Mesenchymal stem cell (in vitro differentiated cells and primary cell): ENCODE measurements at regions not wholly inside any gene's neighbourhood (a gene's known extent, or its start where the extent isn't known, plus 50 kb on each side); places are given as distances from the start of the nearest gene placed in this dataset.

Experiments
- DNase-seq: peaks from one replicate; pipeline ENCODE4 v3.0.0-alpha.2; 2013
- H2AFZ ChIP-seq: one replicate; pipeline ENCODE4 v1.6.1; 2013; ENCODE audit warnings: low read depth, mild to moderate bottlenecking, control low read depth, inconsistent platforms, low read length, moderate library complexity
- H2AK5ac ChIP-seq: 2 replicates; pipeline ENCODE4 v1.6.1; 2013; ENCODE audit warnings: low read length, moderate library complexity, mild to moderate bottlenecking, inconsistent platforms; ENCODE audit not compliant: severe bottlenecking
- H2BK120ac ChIP-seq: one replicate; pipeline ENCODE4 v1.6.1; 2013; ENCODE audit warnings: low read depth, mild to moderate bottlenecking, inconsistent platforms, low read length, moderate library complexity
- H2BK12ac ChIP-seq, 2 experiments: one replicate each; pipeline ENCODE4 v1.6.1; 2013; ENCODE audit warnings: inconsistent platforms in 2 of 2, low read length in 2 of 2, mild to moderate bottlenecking in 2 of 2, moderate library complexity in 2 of 2, control low read depth in 1 of 2
- H2BK15ac ChIP-seq: one replicate; pipeline ENCODE4 v1.6.1; 2013; ENCODE audit warnings: mild to moderate bottlenecking, low read depth, inconsistent platforms; ENCODE audit not compliant: poor library complexity, severe bottlenecking
- H2BK5ac ChIP-seq: 2 replicates; pipeline ENCODE4 v1.6.1; 2013; ENCODE audit warnings: low read depth, mild to moderate bottlenecking, low read length, control low read depth, inconsistent platforms; ENCODE audit not compliant: poor library complexity, severe bottlenecking
- H3K14ac ChIP-seq, 2 experiments: one replicate each; pipeline ENCODE4 v1.6.1; 2013; ENCODE audit warnings: inconsistent platforms in 2 of 2, low read length in 2 of 2, control low read depth in 1 of 2, mild to moderate bottlenecking in 1 of 2, moderate library complexity in 1 of 2
- H3K18ac ChIP-seq, 2 experiments: one replicate each; pipeline ENCODE4 v1.6.1; 2013; ENCODE audit warnings: inconsistent platforms in 2 of 2, low read length in 2 of 2, control low read depth in 1 of 2, low read depth in 1 of 2, mild to moderate bottlenecking in 1 of 2
- H3K23ac ChIP-seq, 2 experiments: one replicate each; pipeline ENCODE4 v1.6.1; 2013; ENCODE audit warnings: inconsistent platforms in 2 of 2, low read length in 2 of 2, mild to moderate bottlenecking in 2 of 2, moderate library complexity in 2 of 2, control low read depth in 1 of 2
- H3K27ac ChIP-seq: 2 replicates; pipeline ENCODE4 v1.5.1; 2013; ENCODE audit warnings: mild to moderate bottlenecking, moderate library complexity, low read length, control low read depth, inconsistent platforms; ENCODE audit not compliant: poor library complexity, severe bottlenecking
- H3K27me3 ChIP-seq, 2 experiments: 2 replicates each; pipeline versions ENCODE4 v1.6.1 to v1.7.0; 2013; ENCODE audit warnings: low read length in 2 of 2, mild to moderate bottlenecking in 2 of 2, moderate library complexity in 2 of 2, control low read depth in 1 of 2, inconsistent platforms in 1 of 2; ENCODE audit not compliant: control insufficient read depth in 1 of 2, insufficient read depth in 1 of 2
- H3K36me3 ChIP-seq, 2 experiments: 2 replicates each; pipeline versions ENCODE4 v1.6.1 to v1.7.0; 2013; ENCODE audit warnings: low read length in 2 of 2, control low read depth in 1 of 2, inconsistent platforms in 1 of 2, low read depth in 1 of 2, mild to moderate bottlenecking in 1 of 2; ENCODE audit not compliant: insufficient read depth in 2 of 2, control insufficient read depth in 1 of 2
- H3K4ac ChIP-seq, 2 experiments: one replicate each; pipeline ENCODE4 v1.6.1; 2013; ENCODE audit warnings: inconsistent platforms in 2 of 2, low read length in 2 of 2, mild to moderate bottlenecking in 2 of 2, moderate library complexity in 2 of 2, control low read depth in 1 of 2, low read depth in 1 of 2
- H3K4me1 ChIP-seq: 2 replicates; pipeline ENCODE4 v1.6.1; 2013; ENCODE audit warnings: low read depth, low read length, control low read depth; ENCODE audit not compliant: control insufficient read depth, insufficient read depth
- H3K4me2 ChIP-seq: 2 replicates; pipeline ENCODE4 v1.6.1; 2013; ENCODE audit warnings: low read length, mild to moderate bottlenecking, inconsistent platforms; ENCODE audit not compliant: poor library complexity, severe bottlenecking
- H3K4me3 ChIP-seq, 2 experiments: 2 replicates each; pipeline versions ENCODE4 v1.5.1 to v1.7.0; 2013; ENCODE audit warnings: low read length in 2 of 2, mild to moderate bottlenecking in 2 of 2, control low read depth in 1 of 2, low read depth in 1 of 2; ENCODE audit not compliant: insufficient read depth in 1 of 2
- H3K79me1 ChIP-seq: replicated peaks from 2 replicates; pipeline ENCODE4 v1.6.1; 2013; ENCODE audit warnings: mild to moderate bottlenecking, control low read depth, low read length, inconsistent platforms; ENCODE audit not compliant: poor library complexity, severe bottlenecking
- H3K9ac ChIP-seq: 2 replicates; pipeline ENCODE4 v1.7.0; 2013; ENCODE audit warnings: mild to moderate bottlenecking, low read length, moderate library complexity
- H3K9me3 ChIP-seq: 2 replicates; pipeline ENCODE4 v1.7.0; 2013; ENCODE audit warnings: mild to moderate bottlenecking, low read length; ENCODE audit not compliant: control insufficient read depth
- H4K8ac ChIP-seq: one replicate; pipeline ENCODE4 v1.6.1; 2013; ENCODE audit warnings: inconsistent platforms, mild to moderate bottlenecking, low read length, moderate library complexity
- H4K91ac ChIP-seq: one replicate; pipeline ENCODE4 v1.6.1; 2013; ENCODE audit warnings: mild to moderate bottlenecking, low read length, inconsistent platforms
- WGBS: methylation state at CpG from one replicate; pipeline ENCODE4 v1.1.7; 2013; ENCODE audit warnings: mixed read lengths; 5-methylcytosine and 5-hydroxymethylcytosine counted together

DNA sequence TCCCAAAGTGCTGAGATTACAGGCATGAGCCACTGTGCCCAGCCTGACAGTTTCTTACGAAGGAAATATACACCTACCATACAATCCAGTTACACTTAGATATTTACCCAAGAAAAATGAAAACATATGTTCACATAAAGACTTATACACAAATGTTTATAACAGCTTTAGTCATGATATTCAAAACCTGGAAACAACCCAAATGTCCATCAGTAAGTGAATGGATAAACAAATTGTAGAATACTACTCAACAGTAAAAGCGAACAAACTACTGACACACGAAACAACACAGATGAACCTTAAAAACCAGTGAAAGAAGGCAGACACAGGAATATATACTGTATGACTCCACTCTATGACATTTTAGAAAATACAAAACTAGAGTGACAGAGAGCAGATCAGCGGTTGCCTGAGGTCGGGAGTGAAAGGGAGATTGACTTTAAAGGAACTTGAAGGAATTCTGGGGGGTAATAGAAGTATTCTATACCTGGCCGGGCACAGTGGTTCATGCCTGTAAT is 83.6 kb downstream of the SPRING1 start:
- Histone ChIP-seq H3K23ac (no peak overlapping the region), H2BK120ac (no peak overlapping the region), H2AFZ (no peak overlapping the region), H3K27ac (no peak overlapping the region), H2AK5ac (no peak overlapping the region), H2BK5ac (no peak overlapping the region), H3K9me3 (no peaks in the 10 kb centered on the region), H2BK15ac (no peak overlapping the region), H3K4me3 (no peak overlapping the region), H3K36me3 (no peaks in the 10 kb centered on the region), H3K18ac (no peak overlapping the region), H3K14ac (no peak overlapping the region), H3K4me2 (no peak overlapping the region), H3K4ac (no peak overlapping the region), H3K27me3 (peaks cover 0 to 11% of the 10 kb centered on the region in 2 experiments), H4K8ac (no peak overlapping the region), H3K9ac (no peak overlapping the region), H4K91ac (no peak overlapping the region), H3K4me1 (peaks cover 6% of the 10 kb centered on the region), H3K79me1 (no peaks in the 10 kb centered on the region), H2BK12ac (no peak overlapping the region)
- 98% methylated on average over 6 of the region's 6 CpGs for WGBS
- no peak for DNase-seq

DNA sequence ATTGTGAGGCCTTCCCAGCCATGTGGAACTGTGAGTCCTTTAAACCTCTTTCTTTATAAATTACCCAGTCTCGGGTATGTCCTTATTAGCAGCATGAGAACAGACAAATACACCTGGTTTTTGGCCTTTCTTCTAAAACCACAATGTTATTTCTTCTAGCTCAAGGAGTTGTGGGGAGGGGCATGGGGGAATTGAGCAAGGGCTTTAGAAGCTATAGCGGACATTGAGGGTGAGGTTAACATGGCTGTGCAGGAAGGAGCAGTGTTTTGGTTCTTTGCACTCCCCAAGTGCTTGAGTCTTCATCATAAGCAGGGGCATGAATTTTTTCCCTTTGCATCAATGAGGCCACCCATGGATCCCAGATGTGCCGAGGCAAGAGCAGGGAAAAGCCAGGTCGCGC is 86.8 kb downstream of the SPRING1 start:
- Histone ChIP-seq H3K27me3 (peaks cover 0 to 17% of the 10 kb centered on the region in 2 experiments), H2BK120ac (no peak overlapping the region), H3K18ac (no peak overlapping the region), H2AK5ac (no peak overlapping the region), H3K4ac (no peak overlapping the region), H2BK5ac (no peak overlapping the region), H2AFZ (no peak overlapping the region), H2BK12ac (no peak overlapping the region), H3K79me1 (no peaks in the 10 kb centered on the region), H3K14ac (no peak overlapping the region), H4K8ac (no peak overlapping the region), H2BK15ac (no peak overlapping the region), H3K9me3 (no peaks in the 10 kb centered on the region), H3K9ac (no peak overlapping the region), H3K27ac (no peak overlapping the region), H3K23ac (no peak overlapping the region), H4K91ac (no peak overlapping the region), H3K4me2 (no peak overlapping the region), H3K4me1 (no peaks in the 10 kb centered on the region), H3K4me3 (no peak overlapping the region), H3K36me3 (no peaks in the 10 kb centered on the region)
- WGBS, result 98% methylated on average over 5 of the region's 5 CpGs
- no peak for DNase-seq

GRCh38 chr12:116650585-116651087 is 87.2 kb downstream of the SPRING1 start:
- no peaks in the 10 kb centered on the region for H3K9me3 ChIP-seq
- H3K4ac ChIP-seq, result no peak overlapping the region
- no peak overlapping the region for H3K4me3 ChIP-seq

GRCh38 chr12:116650062-116650461 is 87.8 kb downstream of the SPRING1 start:
- Histone ChIP-seq H3K4me1 (no peaks in the 10 kb centered on the region), H3K27me3 (peaks cover 0 to 23% of the 10 kb centered on the region in 2 experiments), H2AFZ (no peak overlapping the region), H3K14ac (no peak overlapping the region), H3K18ac (no peak overlapping the region), H4K91ac (no peak overlapping the region), H3K4me3 (no peak overlapping the region), H3K4me2 (no peak overlapping the region), H3K36me3 (no peaks in the 10 kb centered on the region), H3K9ac (no peak overlapping the region), H2BK12ac (no peak overlapping the region), H4K8ac (no peak overlapping the region), H2AK5ac (no peak overlapping the region), H3K23ac (no peak overlapping the region), H2BK120ac (no peak overlapping the region), H2BK5ac (no peak overlapping the region), H2BK15ac (no peak overlapping the region), H3K4ac (no peak overlapping the region), H3K27ac (no peak overlapping the region), H3K9me3 (peaks cover 1% of the 10 kb centered on the region), H3K79me1 (no peaks in the 10 kb centered on the region)
- WGBS, result 90% methylated on average over 2 of the region's 2 CpGs
- peak; percentile 16 for DNase-seq

More at GRCh38 chr12:116650585-116651087, 87.2 kb downstream of the SPRING1 start:
- Histone ChIP-seq H3K27ac (no peak overlapping the region), H3K4me1 (no peaks in the 10 kb centered on the region), H3K36me3 (no peaks in the 10 kb centered on the region), H3K4me2 (no peak overlapping the region), H3K79me1 (no peaks in the 10 kb centered on the region), H3K14ac (no peak overlapping the region), H3K9ac (no peak overlapping the region), H3K23ac (no peak overlapping the region), H2BK12ac (no peak overlapping the region), H2AFZ (no peak overlapping the region), H3K27me3 (peaks cover 0 to 22% of the 10 kb centered on the region in 2 experiments), H2BK15ac (no peak overlapping the region), H3K18ac (no peak overlapping the region), H2BK5ac (no peak overlapping the region), H4K91ac (no peak overlapping the region), H2AK5ac (no peak overlapping the region), H2BK120ac (no peak overlapping the region), H4K8ac (no peak overlapping the region)
- WGBS, result 94% methylated on average over 4 of the region's 6 CpGs
- DNase-seq, result no peak
